ENCODE measurements at regions not wholly inside any gene's neighbourhood (a gene's known extent, or its start where the extent isn't known, plus 50 kb on each side); places are given as distances from the start of the nearest gene placed in this dataset.

DNA sequence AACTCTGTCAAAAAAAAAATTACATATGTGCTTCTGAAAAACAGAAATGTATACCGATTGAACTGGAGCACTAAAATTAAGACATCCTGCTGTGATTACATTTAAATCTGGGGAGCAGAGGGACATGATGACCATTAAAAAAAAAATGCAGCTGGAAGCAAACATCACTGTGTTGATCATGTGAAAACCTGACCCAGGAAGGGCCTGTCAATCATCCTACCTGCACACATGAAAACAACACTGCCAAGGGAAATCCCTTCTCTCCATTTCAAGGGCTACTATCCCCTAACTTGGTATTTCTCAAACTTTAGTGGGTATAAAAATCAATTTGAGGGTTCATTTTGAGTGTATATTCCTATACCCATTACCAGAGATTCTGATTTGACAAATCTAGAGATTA is 719.9 kb upstream of the CBLB start:
- DNase-seq = no peak
- no peaks in the 10 kb centered on the region for H3K36me3 ChIP-seq
- H3K27ac ChIP-seq = no peak overlapping the region
- intact Hi-C loops (cut with DNase I) = no loop called here
- H3K4me1 ChIP-seq = no peaks in the 10 kb centered on the region
- H3K9me3 ChIP-seq = no peaks in the 10 kb centered on the region
- H3K27me3 ChIP-seq (ENCODE audit: low read depth) = no peaks in the 10 kb centered on the region
- TF ChIP-seq, protein P1, sequence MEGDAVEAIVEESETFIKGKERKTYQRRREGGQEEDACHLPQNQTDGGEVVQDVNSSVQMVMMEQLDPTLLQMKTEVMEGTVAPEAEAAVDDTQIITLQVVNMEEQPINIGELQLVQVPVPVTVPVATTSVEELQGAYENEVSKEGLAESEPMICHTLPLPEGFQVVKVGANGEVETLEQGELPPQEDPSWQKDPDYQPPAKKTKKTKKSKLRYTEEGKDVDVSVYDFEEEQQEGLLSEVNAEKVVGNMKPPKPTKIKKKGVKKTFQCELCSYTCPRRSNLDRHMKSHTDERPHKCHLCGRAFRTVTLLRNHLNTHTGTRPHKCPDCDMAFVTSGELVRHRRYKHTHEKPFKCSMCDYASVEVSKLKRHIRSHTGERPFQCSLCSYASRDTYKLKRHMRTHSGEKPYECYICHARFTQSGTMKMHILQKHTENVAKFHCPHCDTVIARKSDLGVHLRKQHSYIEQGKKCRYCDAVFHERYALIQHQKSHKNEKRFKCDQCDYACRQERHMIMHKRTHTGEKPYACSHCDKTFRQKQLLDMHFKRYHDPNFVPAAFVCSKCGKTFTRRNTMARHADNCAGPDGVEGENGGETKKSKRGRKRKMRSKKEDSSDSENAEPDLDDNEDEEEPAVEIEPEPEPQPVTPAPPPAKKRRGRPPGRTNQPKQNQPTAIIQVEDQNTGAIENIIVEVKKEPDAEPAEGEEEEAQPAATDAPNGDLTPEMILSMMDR (IDR thresholded peaks at IDR 0.05) = no peak
- H3K4me3 ChIP-seq = no peak overlapping the region
- no peak for ATAC-seq

DNA sequence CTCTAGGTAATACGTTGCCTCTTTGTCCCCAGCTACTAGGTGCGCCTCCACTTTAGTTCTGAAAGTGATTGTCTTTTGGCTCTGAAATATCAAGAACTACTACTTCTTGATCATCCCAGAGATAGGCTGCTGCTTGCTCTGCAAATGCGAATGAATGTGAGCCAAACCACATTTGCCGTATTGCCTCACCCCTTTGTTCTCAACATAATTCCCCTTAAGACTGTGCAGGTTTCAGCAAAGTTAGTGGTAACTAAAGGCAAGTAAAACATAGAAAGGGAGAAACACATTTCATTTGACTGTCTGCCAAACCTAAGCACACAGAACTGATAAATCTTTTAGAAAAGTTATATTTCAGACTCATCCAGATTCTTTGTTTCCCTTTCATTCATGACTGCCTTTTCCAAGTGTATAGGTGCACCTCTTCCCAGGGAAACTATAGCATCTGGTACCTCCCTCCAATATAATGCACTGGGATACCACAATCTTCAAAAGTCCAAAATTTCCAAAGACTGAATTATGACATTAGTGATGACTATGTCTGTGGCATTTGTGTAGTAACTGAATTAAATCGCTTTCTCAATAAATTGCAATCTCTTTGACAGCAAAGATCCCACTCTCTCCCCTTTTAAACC is 720.6 kb upstream of the CBLB start:
- intact Hi-C loops (cut with DNase I) = no loop called here
- ATAC-seq = no peak
- Histone ChIP-seq H3K27me3 (ENCODE audit: low read depth) (no peaks in the 10 kb centered on the region), H3K4me3 (no peak overlapping the region), H3K27ac (no peak overlapping the region), H3K9me3 (no peaks in the 10 kb centered on the region), H3K36me3 (no peaks in the 10 kb centered on the region), H3K4me1 (no peaks in the 10 kb centered on the region)
- no peak for DNase-seq
- TF ChIP-seq, protein P1 (IDR thresholded peaks at IDR 0.05) = no peak

DNA sequence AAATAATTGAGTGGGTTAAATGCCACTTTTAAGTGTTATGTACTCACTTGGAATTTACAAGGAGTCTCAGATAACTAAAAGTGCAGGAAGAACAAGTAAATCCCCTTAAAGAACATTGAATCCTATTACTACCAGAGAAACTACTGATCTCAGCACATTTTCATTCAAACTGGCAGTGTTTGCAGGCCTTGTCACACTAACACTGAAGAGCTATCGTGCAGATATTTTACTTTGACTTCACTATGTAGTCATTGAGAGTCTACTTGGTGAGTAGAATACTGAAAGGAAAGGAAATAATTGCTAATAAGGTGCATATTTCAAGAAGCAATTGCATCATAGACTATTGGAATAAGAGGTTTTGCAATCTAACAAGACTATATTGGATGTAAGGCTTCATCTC is 721.4 kb upstream of the CBLB start:
- Histone ChIP-seq H3K36me3 (no peaks in the 10 kb centered on the region), H3K27ac (no peak overlapping the region), H3K27me3 (ENCODE audit: low read depth) (no peaks in the 10 kb centered on the region), H3K4me1 (no peaks in the 10 kb centered on the region), H3K4me3 (no peak overlapping the region), H3K9me3 (no peaks in the 10 kb centered on the region)
- TF ChIP-seq, protein P1 (IDR thresholded peaks at IDR 0.05) = no peak
- intact Hi-C loops (cut with DNase I) = no loop called here
- DNase-seq (no peak), ATAC-seq (peak in 1 of 2 donors; percentile 43)

DNA sequence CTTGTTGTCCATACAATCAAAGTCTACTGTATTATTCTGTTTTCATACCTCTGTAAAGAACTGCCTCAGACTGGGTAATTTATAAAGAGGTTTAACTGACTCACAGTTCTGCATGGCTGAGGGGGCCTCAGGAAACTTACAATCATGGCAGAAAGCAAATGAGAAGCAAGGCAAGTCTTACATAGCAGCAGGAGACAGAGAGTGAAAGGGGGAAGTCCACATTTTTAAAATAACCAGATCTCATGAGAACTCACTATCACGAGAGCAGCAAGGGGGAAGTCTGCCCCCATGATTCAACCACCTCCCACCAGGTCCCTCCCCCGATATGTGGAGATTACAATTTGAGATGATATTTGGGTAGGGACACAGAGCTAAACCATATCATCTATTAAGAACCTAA is 724.6 kb upstream of the CBLB start:
- Histone ChIP-seq H3K27me3 (ENCODE audit: low read depth) (no peaks in the 10 kb centered on the region), H3K4me1 (no peaks in the 10 kb centered on the region), H3K4me3 (no peak overlapping the region), H3K36me3 (no peaks in the 10 kb centered on the region), H3K27ac (no peak overlapping the region), H3K9me3 (no peaks in the 10 kb centered on the region)
- TF ChIP-seq, protein P1 (IDR thresholded peaks at IDR 0.05) = no peak
- intact Hi-C loops (cut with DNase I) = no loop called here
- DNase-seq (no peak), ATAC-seq (no peak)

DNA sequence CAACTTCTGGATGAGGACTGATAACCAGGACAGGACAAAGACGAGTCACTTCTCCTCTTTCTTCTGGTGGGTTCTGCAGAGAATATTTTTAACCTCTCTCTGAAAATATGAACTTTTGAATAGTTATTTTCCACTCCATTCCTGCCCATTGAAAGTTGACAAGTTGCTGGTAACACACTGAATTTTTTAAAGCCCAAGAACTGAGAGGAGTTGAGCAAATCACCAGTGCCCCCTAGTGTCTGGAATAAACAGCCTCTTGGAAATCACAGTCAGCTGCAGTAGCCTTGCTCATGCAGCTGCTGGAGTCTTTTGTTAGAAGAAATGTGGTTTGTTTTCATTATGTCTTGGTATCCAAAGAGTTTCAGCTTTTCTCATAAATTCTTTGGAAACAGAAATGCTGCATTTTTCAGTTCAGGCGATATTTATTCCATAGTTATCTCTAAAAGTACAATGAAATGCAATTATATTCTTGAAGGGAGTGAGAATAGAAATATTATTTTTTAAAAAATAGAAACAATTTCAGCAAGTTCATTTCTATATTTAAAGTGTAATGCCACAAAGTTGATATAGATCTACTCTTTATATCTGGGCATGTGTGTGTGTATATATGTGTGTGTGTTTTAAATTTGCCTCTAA is 741.0 kb upstream of the CBLB start:
- H3K27ac ChIP-seq = no peak overlapping the region
- no peak for DNase-seq
- TF ChIP-seq, protein P1 (IDR thresholded peaks at IDR 0.05) = peak; percentile 89
- H3K27me3 ChIP-seq (ENCODE audit: low read depth) = no peaks in the 10 kb centered on the region
- H3K9me3 ChIP-seq = peaks cover 6% of the 10 kb centered on the region
- H3K36me3 ChIP-seq = no peaks in the 10 kb centered on the region
- no peaks in the 10 kb centered on the region for H3K4me1 ChIP-seq
- ATAC-seq = peak; percentile 84 to 87
- no peak overlapping the region for H3K4me3 ChIP-seq
- intact Hi-C loops (cut with DNase I) = loop anchor here (10.0 kb wide), 1 partner anchor 925 kb away; no protein-coding TSS in a partner anchor

Measured in lower lobe of right lung (tissue), 2 donors.